Peyer's patch (tissue), 4 donors: ENCODE measurements at regions not wholly inside any gene's neighbourhood (a gene's known extent, or its start where the extent isn't known, plus 50 kb on each side); places are given as distances from the start of the nearest gene placed in this dataset.

Experiments
- CTCF ChIP-seq, 6 experiments: fragments of 450-650 bp in 4 of 6; fragments of 200-600 bp in 2 of 6; sonication (generic) in 1 of 6; IDR thresholded peaks; one replicate each; pipeline ENCODE4 v1.5.1; 2017 to 2019; ENCODE audit warnings: antibody characterized with exemption in 6 of 6, mild to moderate bottlenecking in 3 of 6, moderate library complexity in 1 of 6
- POLR2A ChIP-seq, 2 donors: fragments of 450-650 bp; IDR thresholded peaks; one replicate each; pipeline ENCODE4 v1.5.1; 2017; ENCODE audit warnings: antibody characterized with exemption in 2 of 2, mild to moderate bottlenecking in 2 of 2, moderate library complexity in 2 of 2

GRCh38 chr3:178233371-178234071 lies 302.7 kb upstream of the KCNMB2 start:
- no peak for TF ChIP-seq CTCF (IDR thresholded peaks at IDR 0.05)
- TF ChIP-seq POLR2A (IDR thresholded peaks at IDR 0.05): no peak
